Right ventricle myocardium inferior (tissue), 1 donor: ENCODE measurements at regions not wholly inside any gene's neighbourhood (a gene's known extent, or its start where the extent isn't known, plus 50 kb on each side); places are given as distances from the start of the nearest gene placed in this dataset.

Experiments used
- ATAC-seq: fragments of 200-7000 bp; cut with Tn5 transposase; one replicate; pipeline ENCODE4 v1.9.1; 2020; ENCODE audit warnings: mild to moderate bottlenecking, moderate library complexity
- DNase-seq: peaks from one replicate; pipeline ENCODE4 v3.0.0; 2021; ENCODE audit errors: missing footprints
- intact Hi-C: fragments of 100-400 bp; cut with DNase I; formaldehyde crosslinking; loops from one replicate; pipeline ENCODE4 v1.11.0; 2022
- donor health status: DM: no; HTN: yes; CAD: no; lungs with severe emphysema.

- no peak for ATAC-seq
- intact Hi-C loops: no loop called here
- DNase-seq: no peak
Measured at GRCh38 chr10:35699848-35700486, 57.9 kb upstream of the FZD8 start.

DNA sequence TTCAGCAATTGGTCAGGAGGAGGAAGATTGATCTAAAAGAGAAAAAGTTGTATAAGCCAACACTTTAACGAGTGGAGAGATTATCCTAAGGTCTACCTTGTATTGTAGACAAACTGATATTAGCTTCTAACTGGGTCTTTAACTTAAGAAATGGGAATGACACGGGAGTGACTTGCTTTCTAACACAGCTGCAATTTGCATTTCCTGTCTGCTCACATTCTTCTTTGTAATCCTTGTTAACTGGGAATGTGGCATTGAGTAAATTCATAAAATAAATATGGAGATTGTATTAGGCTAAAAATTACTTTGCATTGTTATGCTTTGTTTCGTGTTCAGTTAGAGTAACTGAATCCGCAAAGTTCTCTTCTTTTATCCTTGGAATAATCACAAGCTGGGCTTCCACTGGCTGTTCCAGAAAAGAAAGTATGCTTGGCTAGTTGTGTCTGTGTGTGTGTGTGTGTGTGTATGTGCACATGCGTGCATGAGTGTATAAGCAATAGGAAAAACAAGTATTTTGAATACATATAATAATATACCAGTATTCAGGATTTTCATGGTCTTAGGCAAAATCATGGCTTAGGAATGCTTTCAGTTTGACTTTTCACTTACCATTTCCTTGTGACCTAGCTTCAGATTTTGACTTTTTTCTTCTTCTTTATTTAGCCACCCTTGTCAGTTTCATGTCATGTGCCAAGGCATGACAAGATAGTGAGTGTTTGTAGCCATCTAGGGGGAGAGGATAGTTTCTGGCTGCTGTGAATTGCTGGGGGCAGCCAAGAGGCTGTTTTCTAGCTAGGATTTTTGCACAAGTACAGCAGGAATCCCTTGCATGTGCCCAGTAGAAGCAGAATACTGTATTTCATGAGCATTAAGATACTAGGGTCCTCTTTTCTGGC is 54.5 kb upstream of the FZD8 start:
- intact Hi-C loops: no loop called here
- DNase-seq: no peak
- no peak for ATAC-seq

DNA sequence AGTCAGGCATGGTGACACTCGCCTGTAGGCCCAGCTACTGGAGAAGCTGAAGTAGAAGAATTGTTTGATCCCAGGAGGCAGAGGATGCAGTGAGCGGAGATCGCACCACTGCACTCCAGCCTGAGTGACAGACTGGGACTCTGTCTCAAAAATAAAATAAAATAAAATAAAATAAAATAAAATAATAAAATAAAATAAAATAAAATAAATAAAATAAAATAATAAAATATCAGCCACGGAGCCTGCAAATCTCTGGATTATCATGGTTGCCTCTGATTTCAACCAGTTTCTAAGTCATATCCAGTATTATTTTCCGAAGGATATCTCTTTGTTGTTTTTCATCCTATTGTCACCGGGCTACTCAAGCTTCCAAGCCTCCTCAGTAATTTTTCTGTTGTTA is 51.7 kb upstream of the FZD8 start:
- intact Hi-C loops: no loop called here
- ATAC-seq (no peak), DNase-seq (no peak)
